22Rv1 (cell line): ENCODE measurements at regions not wholly inside any gene's neighbourhood (a gene's known extent, or its start where the extent isn't known, plus 50 kb on each side); places are given as distances from the start of the nearest gene placed in this dataset.

Source experiments
- ZFX ChIP-seq: fragments of 450-650 bp; IDR thresholded peaks from 2 replicates; pipeline ENCODE4 v1.6.1; 2017; ENCODE audit warnings: antibody characterized with exemption, borderline replicate concordance
- TF ChIP-seq, protein P1 (sequence below): fragments of 450-650 bp; IDR thresholded peaks from 2 replicates; pipeline ENCODE4 v1.5.1; 2017; ENCODE audit warnings: mild to moderate bottlenecking

- TF ChIP-seq, protein P1, sequence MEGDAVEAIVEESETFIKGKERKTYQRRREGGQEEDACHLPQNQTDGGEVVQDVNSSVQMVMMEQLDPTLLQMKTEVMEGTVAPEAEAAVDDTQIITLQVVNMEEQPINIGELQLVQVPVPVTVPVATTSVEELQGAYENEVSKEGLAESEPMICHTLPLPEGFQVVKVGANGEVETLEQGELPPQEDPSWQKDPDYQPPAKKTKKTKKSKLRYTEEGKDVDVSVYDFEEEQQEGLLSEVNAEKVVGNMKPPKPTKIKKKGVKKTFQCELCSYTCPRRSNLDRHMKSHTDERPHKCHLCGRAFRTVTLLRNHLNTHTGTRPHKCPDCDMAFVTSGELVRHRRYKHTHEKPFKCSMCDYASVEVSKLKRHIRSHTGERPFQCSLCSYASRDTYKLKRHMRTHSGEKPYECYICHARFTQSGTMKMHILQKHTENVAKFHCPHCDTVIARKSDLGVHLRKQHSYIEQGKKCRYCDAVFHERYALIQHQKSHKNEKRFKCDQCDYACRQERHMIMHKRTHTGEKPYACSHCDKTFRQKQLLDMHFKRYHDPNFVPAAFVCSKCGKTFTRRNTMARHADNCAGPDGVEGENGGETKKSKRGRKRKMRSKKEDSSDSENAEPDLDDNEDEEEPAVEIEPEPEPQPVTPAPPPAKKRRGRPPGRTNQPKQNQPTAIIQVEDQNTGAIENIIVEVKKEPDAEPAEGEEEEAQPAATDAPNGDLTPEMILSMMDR, result no peak
- TF ChIP-seq ZFX, result no peak
Measured at GRCh38 chr14:37650356-37651037, 55.1 kb downstream of the TTC6 start.
